Inferior parietal cortex (tissue), 1 donor: ENCODE measurements at regions not wholly inside any gene's neighbourhood (a gene's known extent, or its start where the extent isn't known, plus 50 kb on each side); places are given as distances from the start of the nearest gene placed in this dataset.

ENCODE experiments used
- DNase-seq: peaks from one replicate; pipeline ENCODE4 v3.0.0-alpha.2; 2016; ENCODE audit errors: extremely low spot score

GRCh38 chr4:63814171-63814964, 594.9 kb downstream of the TECRL start:
- DNase-seq, result no peak

- DNase-seq, result no peak
Measured at GRCh38 chr4:63799166-63799565, 610.1 kb downstream of the TECRL start.

GRCh38 chr4:63795301-63795700, 613.9 kb downstream of the TECRL start:
- no peak for DNase-seq

GRCh38 chr4:63790377-63790776, 618.9 kb downstream of the TECRL start:
- DNase-seq, result no peak

GRCh38 chr4:63788271-63788670, 621.0 kb downstream of the TECRL start:
- no peak for DNase-seq

GRCh38 chr4:63787326-63787725, 621.9 kb downstream of the TECRL start:
- DNase-seq, result no peak

- no peak for DNase-seq
Measured at GRCh38 chr4:63786171-63786570, 623.1 kb downstream of the TECRL start.

- DNase-seq, result no peak
Measured at GRCh38 chr4:63784822-63785221, 624.4 kb downstream of the TECRL start.

- DNase-seq, result no peak
Measured at GRCh38 chr4:63777601-63778000, 631.6 kb downstream of the TECRL start.

- no peak for DNase-seq
Measured at GRCh38 chr4:63764400-63764799, 644.9 kb downstream of the TECRL start.

- DNase-seq, result peak; percentile 36
Measured at GRCh38 chr4:63757929-63758328, 651.3 kb downstream of the TECRL start.

GRCh38 chr4:63742882-63743281, 666.4 kb downstream of the TECRL start:
- DNase-seq, result no peak

GRCh38 chr4:63729519-63729918, 679.7 kb downstream of the TECRL start:
- no peak for DNase-seq

GRCh38 chr4:63728480-63729177, 680.6 kb downstream of the TECRL start:
- DNase-seq, result no peak

GRCh38 chr4:63717384-63717783, 691.9 kb downstream of the TECRL start:
- DNase-seq, result peak; percentile 30

- DNase-seq, result no peak
Measured at GRCh38 chr4:63708661-63709060, 700.6 kb downstream of the TECRL start.

GRCh38 chr4:63700569-63700968, 708.7 kb downstream of the TECRL start:
- DNase-seq, result no peak

GRCh38 chr4:63693321-63693720, 715.9 kb downstream of the TECRL start:
- DNase-seq, result no peak

- no peak for DNase-seq
Measured at GRCh38 chr4:63678358-63678931, 730.8 kb downstream of the TECRL start.

- no peak for DNase-seq
Measured at GRCh38 chr4:63670735-63671134, 738.5 kb downstream of the TECRL start.

- DNase-seq, result no peak
Measured at GRCh38 chr4:63663870-63664269, 745.4 kb downstream of the TECRL start.

GRCh38 chr4:63644396-63644795, 764.9 kb downstream of the TECRL start:
- no peak for DNase-seq

- no peak for DNase-seq
Measured at GRCh38 chr4:63637270-63637669, 772.0 kb downstream of the TECRL start.
